DMS114 treated with DMSO at 0.1 percent for 48 hours (cell line): ENCODE measurements at regions not wholly inside any gene's neighbourhood (a gene's known extent, or its start where the extent isn't known, plus 50 kb on each side); places are given as distances from the start of the nearest gene placed in this dataset.
"Not testable (repeated sequence)": the region's sequence is repeated elsewhere in the genome, so short reads cannot be mapped to it uniquely, and the experiment has no call there.

Experiments used
- DNase-seq: peaks from one replicate; lab custom pipeline; 2025; ENCODE audit not compliant: unreplicated experiment; lab: John Stamatoyannopoulos, UW

DNA sequence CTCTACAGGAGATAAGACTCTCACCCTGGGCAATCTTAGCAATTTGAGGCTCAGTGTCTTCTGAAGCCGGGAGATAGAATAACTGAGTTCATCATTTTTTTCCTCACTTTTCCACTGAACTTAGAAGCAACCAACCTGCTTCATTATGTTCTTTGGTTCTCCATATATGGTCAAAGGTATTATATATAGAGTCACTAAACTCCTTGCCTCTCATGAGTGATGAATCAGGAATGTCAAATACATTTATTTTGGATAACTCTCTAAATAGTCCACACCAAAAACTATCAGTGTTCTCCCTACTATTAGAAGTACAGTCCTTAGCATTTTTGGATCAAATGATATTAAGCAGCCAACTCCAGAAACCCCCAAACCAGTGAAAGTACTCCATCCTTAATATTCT lies 421.5 kb upstream of the EPHA5 start:
- DNase-seq, result no peak

DNA sequence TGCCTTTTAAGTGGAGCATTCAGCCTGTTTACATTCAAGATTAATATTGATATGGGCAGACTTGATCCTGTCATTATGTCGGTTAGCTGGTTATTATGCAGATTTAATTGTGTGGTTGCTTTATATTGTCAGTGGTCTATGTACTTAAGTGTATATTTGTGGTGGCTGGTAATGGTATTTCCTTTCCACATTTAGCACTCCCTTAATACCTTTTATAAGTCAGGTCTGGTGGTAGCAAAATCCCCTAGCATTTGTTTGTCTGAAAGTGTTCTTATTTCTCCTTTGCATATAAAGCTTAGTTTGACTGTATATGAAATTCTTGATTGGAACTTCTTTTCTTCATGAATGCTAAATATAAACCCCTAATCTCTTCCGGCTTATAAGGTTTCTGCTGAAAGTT lies 403.7 kb upstream of the EPHA5 start:
- DNase-seq, result no peak

DNA sequence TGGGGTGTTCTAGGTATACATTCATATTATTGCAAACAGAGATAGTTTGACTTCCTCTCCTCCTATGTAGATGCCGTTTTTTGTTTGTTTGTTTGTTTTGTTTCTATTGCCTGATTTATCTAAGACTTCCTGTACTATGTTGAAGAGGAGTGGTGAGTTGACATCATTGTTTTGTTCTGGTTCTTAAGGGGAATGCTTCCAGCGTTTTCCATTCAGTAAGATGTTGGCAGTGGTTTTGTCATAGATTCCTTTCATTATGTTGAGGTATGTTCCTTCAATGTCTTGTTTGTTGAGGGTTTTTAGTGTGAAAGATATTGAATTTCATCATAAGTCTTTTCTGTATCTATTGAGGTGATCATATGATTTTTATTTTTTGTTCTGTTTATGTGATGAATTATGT lies 401.6 kb upstream of the EPHA5 start:
- no peak for DNase-seq

DNA sequence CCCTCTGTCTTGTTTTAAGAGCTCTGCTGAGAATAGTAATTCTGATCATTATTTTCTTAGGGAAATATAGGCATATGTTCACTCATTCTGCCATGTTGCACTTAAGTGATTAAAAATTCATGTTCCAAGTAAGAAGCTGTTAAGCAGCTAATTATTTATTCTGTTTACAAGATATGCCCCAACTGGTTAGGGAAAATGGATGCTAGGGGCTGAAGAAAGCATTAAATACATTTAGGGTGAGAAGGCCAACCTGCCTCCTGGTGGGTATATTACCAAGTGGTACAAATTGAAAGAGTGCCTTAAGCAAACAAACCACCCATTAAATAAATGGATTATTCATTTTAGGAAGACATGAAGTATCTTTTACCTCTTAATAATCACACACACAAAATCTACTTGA lies 392.6 kb upstream of the EPHA5 start:
- no peak for DNase-seq

DNA sequence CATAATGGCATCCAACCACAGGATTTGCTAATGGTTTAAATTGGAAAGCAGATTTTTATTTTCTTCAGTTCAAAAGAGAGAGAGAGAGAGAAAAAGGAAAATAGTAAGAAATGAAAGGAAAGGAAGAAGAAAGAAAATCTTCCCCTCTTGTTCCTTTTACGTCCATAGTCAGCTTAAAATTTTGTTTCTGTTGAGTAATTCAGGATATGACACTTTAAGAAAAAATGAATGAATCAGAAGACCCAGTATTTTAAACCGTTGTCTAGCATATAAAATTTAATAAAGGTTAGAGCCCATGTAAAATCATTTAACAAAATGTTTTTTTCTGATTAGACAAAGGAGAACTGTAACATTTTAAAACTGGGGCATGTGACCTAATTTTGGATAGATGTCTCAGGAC lies 391.8 kb upstream of the EPHA5 start:
- DNase-seq, result no peak

DNA sequence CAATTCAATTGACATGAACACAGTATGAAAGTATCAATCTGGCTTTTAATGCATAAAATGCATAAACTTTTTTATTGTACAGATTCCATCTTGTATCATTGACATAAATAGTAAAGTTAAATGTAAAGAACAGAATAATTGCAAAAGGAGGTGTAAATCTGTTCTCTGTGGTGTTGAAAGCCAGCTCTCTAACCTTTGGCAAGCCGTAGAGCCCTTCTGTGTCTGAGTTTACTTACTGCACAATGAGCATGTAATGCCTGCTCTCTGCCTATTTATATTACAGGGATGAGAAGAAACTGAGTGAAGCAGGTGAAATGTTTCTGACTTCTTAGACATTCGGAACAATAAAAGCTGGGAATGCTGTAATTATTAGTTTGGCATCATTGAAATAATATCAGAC lies 389.3 kb upstream of the EPHA5 start:
- DNase-seq, result no peak

DNA sequence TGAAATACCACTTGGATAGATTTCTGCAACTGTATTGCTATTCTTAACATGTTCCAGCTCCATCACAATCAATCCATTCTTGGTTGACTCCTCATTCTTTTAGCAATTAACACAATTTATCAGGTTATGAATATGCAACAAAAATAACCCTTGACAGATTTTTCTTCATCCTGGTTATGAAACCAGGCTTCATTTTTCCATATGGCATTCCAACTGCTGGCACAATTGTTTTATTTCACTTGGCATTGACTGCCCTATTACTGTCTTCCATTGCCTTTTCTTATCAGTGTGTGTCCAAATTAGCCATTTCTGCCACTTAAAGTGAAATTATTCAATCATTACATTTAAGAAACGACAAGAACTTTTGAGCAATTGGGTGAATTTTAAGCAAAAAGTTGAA lies 388.8 kb upstream of the EPHA5 start:
- no peak for DNase-seq

DNA sequence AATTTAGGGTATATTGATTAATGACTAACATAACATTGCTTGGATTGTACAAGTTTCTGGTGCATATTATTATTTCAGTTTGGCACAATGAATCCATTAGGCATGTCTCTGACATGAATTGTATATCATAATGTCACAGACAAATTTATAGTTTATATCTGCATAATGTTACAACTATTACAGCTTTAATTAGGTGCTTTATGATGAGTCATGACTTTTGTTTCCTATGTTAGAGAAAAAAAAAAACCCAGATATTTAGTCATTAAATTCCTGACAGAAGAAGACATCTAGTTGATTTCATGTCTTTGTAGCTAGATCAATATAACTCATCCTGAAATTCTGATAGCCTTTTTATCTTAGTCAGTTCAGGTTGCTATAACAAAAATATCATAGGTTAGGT lies 385.7 kb upstream of the EPHA5 start:
- DNase-seq, result no peak

DNA sequence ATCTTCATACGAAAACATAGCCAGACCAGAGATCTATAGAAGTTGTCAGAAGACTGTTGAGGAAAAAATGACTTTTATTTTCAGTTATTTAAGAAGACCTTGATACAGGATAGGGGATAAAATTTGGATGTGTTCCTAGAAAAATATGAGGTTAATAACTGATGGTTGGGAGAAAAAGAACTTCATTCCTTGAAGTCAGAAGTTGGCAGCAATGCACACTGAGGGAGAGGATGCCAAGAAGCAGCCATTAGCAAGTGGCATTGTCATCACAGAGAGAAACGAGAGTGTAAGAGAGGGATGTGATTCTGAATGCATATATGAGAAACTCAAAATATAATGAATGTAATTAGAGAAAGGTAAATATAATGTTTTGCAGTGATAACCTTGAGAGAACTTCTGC lies 382.1 kb upstream of the EPHA5 start:
- DNase-seq, result no peak

DNA sequence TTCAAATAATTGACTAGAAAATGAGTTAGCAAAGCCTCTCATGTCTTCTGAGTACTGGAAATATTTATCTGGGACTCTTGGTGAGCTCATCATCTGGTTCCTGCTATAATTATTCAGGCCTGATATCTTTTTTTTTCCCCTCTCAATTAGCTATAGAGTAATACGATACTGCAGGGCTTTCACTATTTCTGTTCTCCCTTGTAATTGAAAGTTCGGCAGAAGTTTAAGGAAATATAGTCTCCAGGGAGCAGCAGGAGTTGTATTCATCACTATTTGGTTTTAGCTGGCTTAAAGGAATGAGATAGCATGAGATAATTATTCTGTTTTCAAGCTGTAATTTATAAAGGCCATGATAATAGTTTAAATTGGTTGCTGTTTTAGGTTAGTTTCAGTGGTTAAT lies 378.6 kb upstream of the EPHA5 start:
- no peak for DNase-seq

DNA sequence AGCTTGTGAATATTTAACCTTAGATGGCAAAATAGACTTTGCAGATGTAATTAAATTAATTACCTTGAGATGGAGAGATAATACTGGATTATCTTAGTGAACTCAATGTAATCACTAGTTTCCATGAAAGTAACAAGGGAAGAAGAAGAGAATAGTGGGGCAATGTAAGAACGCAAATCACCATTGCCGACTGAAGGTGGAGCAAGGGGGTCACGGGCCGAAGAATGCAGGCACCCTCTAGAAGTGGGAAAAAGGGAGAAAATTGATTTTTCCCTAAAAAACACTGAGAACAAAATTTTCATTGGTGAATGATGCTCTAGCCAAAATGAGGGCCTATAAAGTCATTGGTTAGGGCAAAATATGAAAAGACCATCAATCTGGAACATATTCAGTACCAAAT lies 375.6 kb upstream of the EPHA5 start:
- DNase-seq, result no peak

DNA sequence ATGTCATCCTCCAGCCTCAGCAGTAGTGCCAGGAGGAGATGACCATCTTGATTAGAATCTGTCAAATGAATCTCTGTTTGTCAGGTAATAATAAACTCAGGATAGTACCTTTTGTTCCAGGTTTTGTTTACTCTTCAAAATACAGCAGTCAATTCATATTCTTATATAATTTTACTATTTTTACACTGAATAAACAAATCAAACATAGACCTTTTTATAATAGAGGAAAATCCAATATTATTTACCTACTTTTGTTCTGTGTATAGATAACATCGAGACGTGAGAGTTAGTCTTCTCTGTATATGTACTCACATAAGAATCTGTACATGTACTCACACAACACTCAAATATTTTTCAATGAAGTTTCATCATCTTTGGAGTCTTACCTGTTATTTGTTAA lies 365.4 kb upstream of the EPHA5 start:
- no peak for DNase-seq

DNA sequence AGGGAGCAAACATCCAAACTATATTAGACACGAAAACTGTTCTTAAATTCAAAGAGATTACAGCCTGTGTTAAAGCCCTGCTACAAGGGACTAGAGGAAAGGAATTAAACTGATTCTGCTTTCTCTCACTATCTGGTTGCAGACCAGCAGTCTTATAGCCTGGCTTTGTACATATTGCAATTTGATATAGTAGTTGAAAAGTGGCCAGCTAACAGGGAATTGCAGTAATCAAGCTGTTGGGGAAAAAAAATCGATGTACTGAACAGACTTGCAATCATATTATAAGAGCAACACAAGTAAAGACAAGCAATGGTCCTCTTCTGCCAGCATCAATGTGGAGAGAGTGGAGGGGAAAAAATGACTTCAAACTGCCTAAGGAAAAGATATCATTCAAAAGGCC lies 364.4 kb upstream of the EPHA5 start:
- DNase-seq, result no peak

DNA sequence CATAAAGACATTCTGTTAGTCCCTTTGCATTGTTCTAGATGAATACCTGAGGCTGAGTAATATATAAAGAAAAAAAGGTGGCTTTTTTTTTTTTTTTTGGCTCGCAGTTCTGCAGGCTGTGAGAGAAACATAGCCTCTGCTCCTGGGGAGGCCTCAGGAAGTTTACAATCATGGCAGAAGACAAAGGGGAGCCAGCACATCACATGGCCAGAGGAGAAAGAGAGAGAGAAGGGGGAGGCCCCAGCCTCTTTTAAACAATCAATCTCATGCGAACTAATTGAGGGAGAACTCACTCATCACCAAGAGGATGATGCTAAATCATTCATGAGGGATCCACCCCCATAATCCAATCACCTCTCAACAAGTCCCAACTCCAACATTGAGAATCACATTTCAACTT lies 364.0 kb upstream of the EPHA5 start:
- no peak for DNase-seq

DNA sequence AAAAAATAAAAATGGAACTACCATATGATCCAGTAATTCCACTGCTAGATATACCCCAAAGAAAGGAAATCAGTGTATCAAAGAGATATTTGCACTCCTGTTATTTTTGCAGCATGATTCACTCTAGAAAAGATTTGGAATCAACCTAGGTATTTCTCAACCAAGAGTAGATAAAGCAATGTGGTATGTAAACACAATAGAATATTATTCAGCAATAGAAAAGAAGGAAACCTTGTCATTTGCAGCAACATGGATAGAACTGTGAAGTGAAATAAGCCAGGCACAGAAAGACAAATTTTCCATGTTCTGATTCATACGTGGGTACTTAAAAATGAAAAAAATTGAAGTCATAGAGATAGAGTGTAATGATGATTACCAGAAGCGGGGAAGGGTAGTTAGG lies 362.3 kb upstream of the EPHA5 start:
- no peak for DNase-seq

DNA sequence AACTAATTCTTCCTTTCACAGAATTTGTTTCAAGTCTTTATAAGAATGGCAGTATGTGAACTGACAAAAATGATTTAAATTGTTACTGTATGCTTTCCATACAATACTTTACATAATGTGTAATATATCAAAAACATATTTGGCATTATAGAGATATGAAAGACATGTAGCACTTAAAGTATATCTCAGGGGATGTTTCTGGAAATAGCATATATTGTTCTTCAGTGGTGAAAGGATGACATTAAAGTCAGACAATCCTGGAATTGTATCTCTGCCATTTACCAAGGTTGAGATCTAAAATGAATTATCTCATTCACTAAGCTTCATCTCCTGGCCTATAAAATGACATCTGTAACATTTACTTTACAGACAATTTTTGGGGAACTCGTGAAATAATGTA lies 358.4 kb upstream of the EPHA5 start:
- no peak for DNase-seq

DNA sequence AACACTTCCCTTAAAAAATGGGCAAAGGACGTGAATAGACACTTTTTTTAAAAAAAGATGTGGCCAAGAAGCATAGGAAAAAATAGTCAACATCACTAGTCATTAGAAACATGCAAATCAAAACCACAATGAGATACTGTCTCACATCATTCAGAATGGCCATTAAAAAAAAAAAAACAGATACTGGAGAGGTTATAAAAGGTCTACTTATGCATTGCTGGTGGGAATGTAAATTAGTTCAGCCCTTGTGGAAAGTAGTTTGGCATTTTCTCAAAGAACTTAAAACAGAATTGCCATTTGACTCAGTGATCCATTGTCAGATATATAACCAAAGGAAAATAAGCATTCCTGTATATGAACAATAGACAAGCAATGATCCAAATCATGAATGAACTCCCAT lies 352.8 kb upstream of the EPHA5 start:
- no peak for DNase-seq

DNA sequence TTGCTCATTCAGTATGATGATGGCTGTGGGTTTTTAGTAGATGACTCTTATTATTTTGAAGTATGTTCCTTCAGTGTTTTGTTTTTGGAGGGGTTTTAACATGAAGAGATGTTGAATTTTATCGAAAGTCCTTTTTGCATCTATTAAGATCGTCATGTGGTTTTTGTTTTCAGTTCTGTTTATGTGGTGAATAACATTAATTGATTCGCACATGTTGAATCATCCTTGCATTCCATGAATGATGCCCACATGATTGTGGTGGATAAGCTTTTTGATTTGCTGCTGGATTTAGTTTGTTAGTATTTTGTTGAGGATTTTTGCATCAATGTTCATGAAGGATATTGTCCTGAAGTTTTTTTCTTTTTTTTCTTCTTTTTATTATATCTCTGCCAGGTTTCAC lies 347.4 kb upstream of the EPHA5 start:
- DNase-seq, result no peak

DNA sequence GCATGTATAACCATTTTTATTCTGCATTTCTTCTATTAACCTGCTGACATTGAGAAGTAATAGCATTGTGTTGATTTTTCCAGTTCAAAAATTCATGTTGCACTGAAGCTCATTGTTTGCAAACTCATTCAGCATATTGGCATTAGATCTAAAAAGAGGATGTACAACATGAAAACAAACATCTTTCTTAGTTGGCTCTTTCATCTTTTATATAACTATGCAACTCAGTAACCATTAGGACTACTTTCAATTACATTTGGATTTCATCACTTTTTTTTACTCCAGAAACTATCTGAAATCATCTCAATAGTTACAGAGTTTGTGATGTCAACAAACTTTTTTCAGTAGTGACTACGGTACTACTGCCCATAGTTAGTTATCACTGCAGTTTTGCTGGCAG lies 346.0 kb upstream of the EPHA5 start:
- DNase-seq, result no peak

DNA sequence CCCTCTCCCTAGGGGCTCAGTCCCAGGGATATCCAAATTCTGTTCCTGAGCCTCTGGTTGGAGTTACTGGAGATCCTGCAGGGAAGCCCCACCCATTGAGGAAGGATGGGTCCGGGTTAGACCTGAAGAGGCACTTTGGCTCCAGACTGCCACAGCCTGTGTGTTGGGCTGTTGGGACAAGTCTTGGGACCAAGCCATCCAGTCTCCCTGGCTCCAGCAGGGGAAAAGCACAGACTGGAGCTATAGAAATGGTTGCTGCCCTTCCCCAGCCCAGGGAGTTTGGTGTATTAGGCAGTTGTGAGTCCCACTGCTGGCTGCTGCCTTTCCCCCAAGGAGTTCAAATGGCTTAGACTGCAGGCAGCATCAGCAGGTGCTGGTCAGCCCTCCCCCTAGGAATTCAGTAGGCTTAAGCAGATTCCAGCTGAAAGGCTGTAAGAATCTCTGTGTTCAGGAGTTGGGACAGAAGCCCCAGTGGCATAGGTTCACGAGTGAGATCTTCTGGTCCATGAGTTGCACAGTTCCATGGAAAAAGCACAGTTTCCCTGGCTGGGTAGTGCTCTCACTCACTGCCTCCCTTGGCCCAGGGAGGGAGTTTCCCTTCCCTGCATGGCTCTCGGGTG lies 344.0 kb upstream of the EPHA5 start:
- DNase-seq, result no peak

DNA sequence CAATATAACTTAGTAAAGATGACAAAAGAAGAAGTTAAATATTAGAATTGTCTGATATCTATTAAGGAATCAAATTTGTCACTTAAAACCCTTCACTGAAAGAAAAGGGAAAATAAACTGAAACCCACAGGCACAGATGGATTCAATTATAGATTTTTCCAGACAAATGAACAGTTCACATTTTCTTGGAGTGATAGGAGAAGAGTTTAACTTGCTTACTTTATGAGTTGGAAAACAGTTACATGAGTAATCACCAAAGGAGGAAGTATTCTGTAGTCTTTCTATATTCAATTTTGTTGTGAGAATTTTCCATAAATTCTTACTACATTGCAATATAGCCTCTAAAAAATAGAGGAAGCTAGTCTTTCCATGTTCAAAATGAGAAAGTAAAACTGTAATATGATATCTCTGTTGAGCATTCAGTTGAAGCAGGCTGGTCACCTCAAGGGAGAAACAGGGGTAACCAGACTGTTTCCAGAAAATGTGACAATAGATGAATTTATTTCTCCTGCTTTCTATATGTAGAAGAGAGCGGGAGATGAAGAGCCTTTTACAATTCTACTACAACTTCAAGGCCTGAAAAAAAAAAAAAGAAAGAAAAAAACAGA lies 330.3 kb upstream of the EPHA5 start:
- no peak for DNase-seq

DNA sequence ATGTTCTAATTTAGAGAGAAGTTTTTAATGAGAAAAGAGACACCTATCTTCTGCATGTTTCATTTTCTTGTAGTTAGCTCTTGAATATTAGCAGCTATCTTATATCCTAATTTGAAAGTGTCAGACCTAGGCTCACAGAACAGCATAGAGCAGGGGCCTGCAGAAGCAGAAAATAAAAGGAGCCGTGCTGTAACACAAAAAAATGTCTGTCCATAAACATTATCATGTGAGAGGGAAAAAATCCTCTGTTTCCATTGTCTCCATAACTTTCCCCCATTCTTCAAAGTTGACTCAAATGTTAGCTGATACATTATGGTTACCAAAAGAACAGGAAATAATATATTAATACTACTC lies 329.2 kb upstream of the EPHA5 start:
- DNase-seq, result no peak

DNA sequence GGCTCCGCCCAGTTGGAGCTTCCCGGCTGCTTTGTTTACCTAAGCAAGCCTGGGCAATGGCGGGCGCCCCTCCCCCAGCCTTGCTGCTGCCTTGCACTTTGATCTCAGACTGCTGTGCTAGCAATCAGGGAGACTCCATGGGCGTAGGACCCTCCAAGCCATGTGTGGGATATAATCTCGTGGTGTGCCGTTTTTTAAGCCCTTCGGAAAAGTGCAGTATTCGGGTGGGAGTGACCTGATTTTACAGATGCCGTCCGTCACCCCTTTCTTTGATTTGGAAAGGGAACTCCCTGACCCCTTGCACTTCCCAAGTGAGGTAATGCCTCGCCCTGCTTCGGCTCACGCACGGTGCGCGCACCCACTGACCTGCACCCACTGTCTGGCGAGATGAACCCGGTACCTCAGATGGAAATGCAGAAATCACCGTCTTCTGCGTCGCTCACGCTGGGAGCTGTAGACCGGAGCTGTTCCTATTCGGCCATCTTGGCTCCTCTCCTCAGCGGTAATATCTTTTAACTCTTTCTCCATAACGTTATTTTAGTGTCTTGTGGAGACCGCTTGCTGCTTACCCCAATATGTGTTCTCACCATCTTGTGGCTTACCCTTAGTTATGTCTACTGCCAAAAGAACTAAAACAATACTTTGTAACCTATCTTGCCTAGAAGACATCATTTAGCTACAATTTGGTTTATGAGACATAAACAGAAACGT lies 328.7 kb upstream of the EPHA5 start:
- not testable (repeated sequence) for DNase-seq
